GM12872 (cell line): ENCODE measurements at regions not wholly inside any gene's neighbourhood (a gene's known extent, or its start where the extent isn't known, plus 50 kb on each side); places are given as distances from the start of the nearest gene placed in this dataset.

Source experiments
- TF ChIP-seq, protein P1 (sequence below): IDR thresholded peaks from 3 replicates; pipeline ENCODE4 v1.5.1; 2011; ENCODE audit warnings: low read depth, mild to moderate bottlenecking, low read length, moderate library complexity; ENCODE audit not compliant: insufficient read depth

DNA sequence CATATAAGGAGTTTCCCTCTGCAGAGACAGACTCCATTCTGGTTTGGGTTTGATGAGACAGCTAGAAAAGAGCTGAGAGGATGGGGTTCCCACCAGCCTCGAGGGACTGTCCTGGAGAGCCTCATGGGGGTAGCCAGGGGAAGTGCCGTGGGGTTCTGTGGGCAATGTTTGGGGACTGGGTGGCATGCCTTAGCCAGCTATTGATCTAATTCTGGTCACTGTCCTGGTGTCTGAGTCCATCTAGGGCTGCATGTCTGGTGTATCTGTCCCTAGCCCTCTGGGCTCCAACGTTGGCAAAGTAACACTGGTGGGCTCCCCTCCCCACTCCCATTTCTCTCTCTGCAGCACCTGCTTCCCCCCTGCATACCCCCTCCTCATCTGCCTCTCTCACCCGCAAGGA is 135.4 kb downstream of the SMIM20 start:
- TF ChIP-seq, protein P1, sequence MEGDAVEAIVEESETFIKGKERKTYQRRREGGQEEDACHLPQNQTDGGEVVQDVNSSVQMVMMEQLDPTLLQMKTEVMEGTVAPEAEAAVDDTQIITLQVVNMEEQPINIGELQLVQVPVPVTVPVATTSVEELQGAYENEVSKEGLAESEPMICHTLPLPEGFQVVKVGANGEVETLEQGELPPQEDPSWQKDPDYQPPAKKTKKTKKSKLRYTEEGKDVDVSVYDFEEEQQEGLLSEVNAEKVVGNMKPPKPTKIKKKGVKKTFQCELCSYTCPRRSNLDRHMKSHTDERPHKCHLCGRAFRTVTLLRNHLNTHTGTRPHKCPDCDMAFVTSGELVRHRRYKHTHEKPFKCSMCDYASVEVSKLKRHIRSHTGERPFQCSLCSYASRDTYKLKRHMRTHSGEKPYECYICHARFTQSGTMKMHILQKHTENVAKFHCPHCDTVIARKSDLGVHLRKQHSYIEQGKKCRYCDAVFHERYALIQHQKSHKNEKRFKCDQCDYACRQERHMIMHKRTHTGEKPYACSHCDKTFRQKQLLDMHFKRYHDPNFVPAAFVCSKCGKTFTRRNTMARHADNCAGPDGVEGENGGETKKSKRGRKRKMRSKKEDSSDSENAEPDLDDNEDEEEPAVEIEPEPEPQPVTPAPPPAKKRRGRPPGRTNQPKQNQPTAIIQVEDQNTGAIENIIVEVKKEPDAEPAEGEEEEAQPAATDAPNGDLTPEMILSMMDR = no peak

DNA sequence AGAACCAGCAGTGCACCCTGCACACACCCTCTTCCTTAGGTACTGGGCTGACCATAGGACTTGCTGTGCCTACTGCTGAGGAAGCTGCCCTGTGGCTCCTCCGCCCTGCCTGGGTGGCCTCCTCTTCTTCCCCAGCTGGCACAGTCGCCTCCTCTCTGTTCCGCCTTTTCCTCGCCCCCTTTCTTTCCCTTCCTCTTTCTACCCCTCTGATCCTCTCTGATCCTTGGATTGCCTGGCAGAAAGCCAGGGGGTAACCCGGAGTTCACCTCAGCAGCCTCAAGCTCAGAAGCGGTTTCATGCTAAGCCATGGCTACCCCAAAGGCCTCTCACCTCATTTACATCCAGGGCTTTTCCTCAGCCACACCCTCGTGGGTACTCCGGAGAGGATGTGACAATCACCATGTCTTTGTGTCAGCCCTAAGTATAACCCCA is 136.2 kb downstream of the SMIM20 start:
- TF ChIP-seq, protein P1 = no peak

DNA sequence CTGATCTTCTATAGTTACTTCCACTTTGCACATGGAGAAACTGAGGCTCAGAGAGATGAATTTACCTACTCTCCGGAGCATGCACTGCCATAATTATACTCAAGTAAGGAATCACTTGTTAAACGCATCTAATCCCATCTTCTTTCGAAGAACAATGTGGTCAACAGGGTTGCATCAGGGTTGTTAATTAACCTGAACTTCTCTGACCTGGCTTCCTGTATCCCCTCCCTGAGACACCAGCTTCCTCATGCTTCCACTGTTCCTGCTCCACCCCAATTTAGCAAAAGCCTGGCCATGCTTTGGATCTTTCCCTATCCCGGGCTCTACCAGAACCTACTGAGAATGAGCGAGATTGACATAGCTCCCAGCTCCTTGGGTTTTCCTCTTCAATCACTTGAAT is 136.7 kb downstream of the SMIM20 start:
- TF ChIP-seq, protein P1 = no peak

DNA sequence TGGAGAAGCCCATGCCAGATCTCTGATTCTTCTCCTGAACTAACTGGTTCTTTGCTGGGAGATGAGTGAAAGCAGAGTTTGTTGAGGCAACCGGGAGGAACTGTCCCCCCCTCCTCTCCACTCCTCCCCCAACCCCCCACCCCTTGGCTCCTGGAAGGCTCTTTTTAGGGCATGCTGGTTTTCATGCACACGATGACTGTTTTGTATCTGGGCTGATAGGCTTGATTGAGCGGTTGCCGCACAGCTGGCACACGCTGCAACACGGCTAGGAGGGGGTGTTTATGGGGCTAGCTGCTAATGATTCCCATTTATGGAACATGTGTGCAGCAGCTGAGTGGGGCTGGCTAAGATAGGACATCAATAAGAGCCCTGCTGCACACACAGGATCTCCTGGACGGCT is 137.2 kb downstream of the SMIM20 start:
- TF ChIP-seq, protein P1 = no peak

DNA sequence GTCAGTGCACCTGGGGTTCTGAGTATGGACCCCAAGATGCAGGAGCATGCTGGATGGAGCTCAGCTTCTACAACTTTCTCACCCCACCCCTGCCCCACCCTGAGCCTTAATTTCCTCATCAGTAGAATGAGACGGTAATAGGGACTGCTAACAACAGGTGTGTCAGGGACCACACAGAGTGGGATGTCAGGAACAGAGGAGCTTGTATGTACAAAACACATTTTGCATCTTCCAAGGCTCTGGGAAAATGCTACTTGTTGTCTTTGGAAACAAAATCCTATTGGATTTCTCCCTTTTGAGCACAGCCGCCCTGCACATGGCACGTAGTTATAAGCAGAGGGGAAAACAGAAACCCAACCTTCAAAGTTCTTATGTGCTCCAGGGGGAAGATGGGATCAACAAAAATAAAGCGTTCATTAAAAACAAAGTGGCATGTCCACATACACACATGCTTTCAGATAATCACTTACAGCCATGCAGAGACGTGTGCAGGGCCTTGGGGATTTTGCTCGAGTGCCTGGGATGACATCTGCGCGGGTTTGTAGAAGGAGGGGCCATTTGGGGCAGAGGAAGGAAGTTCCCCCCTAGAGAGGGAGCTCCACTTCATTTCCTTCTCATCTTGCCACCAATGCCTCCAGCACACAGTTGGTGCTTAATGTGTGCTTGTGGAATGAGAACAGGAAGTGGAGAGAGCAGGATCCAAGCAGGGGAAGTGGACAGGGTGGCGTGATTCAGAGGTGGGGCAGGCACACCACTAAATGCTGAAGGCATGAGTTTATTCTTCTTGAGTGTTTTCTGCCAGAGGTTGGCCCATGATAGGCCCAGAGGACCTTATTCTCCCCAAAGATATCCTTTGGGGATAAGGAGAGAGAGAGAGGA is 138.9 kb downstream of the SMIM20 start:
- TF ChIP-seq, protein P1 = no peak

DNA sequence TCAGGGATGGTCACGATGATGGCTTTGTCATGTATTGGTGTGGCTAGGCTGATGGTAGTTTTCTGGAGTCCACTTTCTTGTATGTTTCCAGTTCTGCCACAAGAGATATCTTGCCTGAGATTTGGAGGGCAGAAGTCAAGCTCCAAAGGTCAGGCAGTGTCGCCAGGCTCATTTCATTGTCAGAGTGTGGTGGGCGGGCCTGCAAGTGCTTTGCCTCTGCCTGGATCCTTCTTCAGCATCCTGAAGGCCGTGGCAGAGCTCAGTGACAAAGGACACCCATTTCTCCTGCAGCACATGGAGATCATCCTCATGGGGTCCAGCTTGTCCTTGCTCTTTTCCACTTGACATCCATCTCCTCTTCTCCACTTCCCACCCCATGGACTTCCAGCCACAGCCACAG is 139.7 kb downstream of the SMIM20 start:
- TF ChIP-seq, protein P1 = no peak

DNA sequence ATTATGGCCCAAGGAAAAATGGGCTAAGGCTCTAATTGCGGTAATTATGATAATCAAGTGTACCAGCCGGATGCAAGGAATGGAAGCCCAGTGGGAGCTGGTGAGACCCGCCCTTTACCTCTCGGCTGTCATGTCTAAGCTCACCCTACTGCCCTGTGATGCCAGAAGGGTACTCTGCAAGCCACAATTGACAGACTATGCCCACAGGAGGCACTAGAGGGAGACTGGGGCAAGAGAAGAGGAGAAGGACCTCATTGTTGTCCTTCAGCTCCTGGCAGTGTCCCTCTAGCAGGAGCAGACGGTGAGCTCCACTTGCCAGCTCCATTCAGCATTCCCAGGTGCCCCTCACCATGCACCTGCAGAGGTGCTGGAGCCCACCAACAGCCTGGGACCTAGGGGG is 141.8 kb downstream of the SMIM20 start:
- TF ChIP-seq, protein P1 = peak; percentile 37; the same call in 1 of the 3 replicates
